ENCODE measurements at regions not wholly inside any gene's neighbourhood (a gene's known extent, or its start where the extent isn't known, plus 50 kb on each side); places are given as distances from the start of the nearest gene placed in this dataset.

- DNase-seq (ENCODE audit: low read depth, low spot score) (no peak), ATAC-seq (no peak)
- CTCF ChIA-PET = no interaction called here
- intact Hi-C loops (cut with micrococcal nuclease) = no loop called here
- TF ChIP-seq CTCF (IDR thresholded peaks at IDR 0.05 in 2 of 3, conservative IDR thresholded peaks at IDR 0.05 in 1 of 3; ENCODE audit: borderline replicate concordance in 1 of 3, insufficient read depth in 1 of 3, low read depth in 2 of 3, low read length in 2 of 3) (no peak), EGR1 (IDR thresholded peaks at IDR 0.05; ENCODE audit: low read depth) (no peak), FOSL1 (IDR thresholded peaks at IDR 0.05; ENCODE audit: low read depth) (no peak), ZFX (IDR thresholded peaks at IDR 0.05) (no peak), SRF (IDR thresholded peaks at IDR 0.05; ENCODE audit: low read depth) (no peak), REST (IDR thresholded peaks at IDR 0.05; ENCODE audit: low read depth) (no peak), CEBPB (IDR thresholded peaks at IDR 0.05; ENCODE audit: low read depth) (no peak), ZNF274 (IDR thresholded peaks at IDR 0.05; ENCODE audit: low read depth, low read length) (no peak), ELF1 (IDR thresholded peaks at IDR 0.05; ENCODE audit: borderline replicate concordance, low read depth) (no peak), ZBTB33 (IDR thresholded peaks at IDR 0.05; ENCODE audit: extremely low read depth, insufficient replicate concordance, low read length) (no peak), EZH2 (IDR thresholded peaks at IDR 0.05) (no peak), RAD21 (IDR thresholded peaks at IDR 0.05; ENCODE audit: low read depth) (no peak), MAX (IDR thresholded peaks at IDR 0.05) (no peak), ATF3 (IDR thresholded peaks at IDR 0.05) (no peak), SIN3A (IDR thresholded peaks at IDR 0.05; ENCODE audit: low read depth) (no peak), SP1 (IDR thresholded peaks at IDR 0.05; ENCODE audit: low read depth) (no peak), CBX3 (IDR thresholded peaks at IDR 0.05; ENCODE audit: low read depth) (no peak), JUND (IDR thresholded peaks at IDR 0.05) (no peak), EZH2phosphoT487 (IDR thresholded peaks at IDR 0.05; ENCODE audit: borderline replicate concordance) (no peak), YY1 (IDR thresholded peaks at IDR 0.05; ENCODE audit: extremely low read depth, insufficient replicate concordance, low read depth, low read length) (no peak)
- Histone ChIP-seq H3K9ac (ENCODE audit: low read length) (no peak overlapping the region), H3K4me3 (replicated peaks in 1 of 2; ENCODE audit: low read depth in 1 of 2, low read length in 2 of 2) (no peak overlapping the region), H4K20me1 (ENCODE audit: insufficient read depth) (no peaks in the 10 kb centered on the region; the same call in 1 of the 2 replicates), H2AFZ (ENCODE audit: low read depth, low read length, poor library complexity, severe bottlenecking) (no peak overlapping the region), H3K9me2 (ENCODE audit: insufficient read depth) (no peaks in the 10 kb centered on the region), H3K27ac (ENCODE audit: low read depth, low read length) (no peak overlapping the region), H3K36me3 (ENCODE audit: control insufficient read depth in 1 of 2, insufficient read depth in 2 of 2, low read length in 2 of 2) (no peaks in the 10 kb centered on the region), H3K27me3 (ENCODE audit: insufficient read depth, low read length) (no peaks in the 10 kb centered on the region), H3K4me2 (ENCODE audit: low read length) (no peak overlapping the region), H3K9me3 (ENCODE audit: control insufficient read depth in 1 of 2, insufficient read depth in 1 of 2, low read depth in 1 of 2, low read length in 2 of 2) (no peaks in the 10 kb centered on the region), H3K4me1 (ENCODE audit: control insufficient read depth in 1 of 2, insufficient read depth in 2 of 2, low read length in 2 of 2) (no peaks in the 10 kb centered on the region), H3K79me2 (ENCODE audit: insufficient read depth, low read length) (no peaks in the 10 kb centered on the region)
- RAD21 ChIA-PET (ENCODE audit: low non-redundant PET in 1 of 2, low total read pairs in 2 of 2, uncharacterized antibody in 2 of 2, unreplicated experiment in 2 of 2) = no interaction called here
- no TSS peak for BruUV-seq (replicated peaks)
- POLR2A ChIA-PET = no interaction called here
Measured at GRCh38 chr12:61037792-61038191, 1222.4 kb upstream of the USP15 start.
